Nephron progenitor cell (in vitro differentiated cells): ENCODE measurements at regions not wholly inside any gene's neighbourhood (a gene's known extent, or its start where the extent isn't known, plus 50 kb on each side); places are given as distances from the start of the nearest gene placed in this dataset.
"Not testable (repeated sequence)": the region's sequence is repeated elsewhere in the genome, so short reads cannot be mapped to it uniquely, and the experiment has no call there.

ENCODE experiments used
- DNase-seq: peaks from one replicate; pipeline ENCODE4 v3.0.0; 2021
- H3K27ac Mint-ChIP-seq: 2 replicates; pipeline ENCODE4 v1.8.0; 2021; ENCODE audit warnings: mild to moderate bottlenecking, moderate library complexity, mixed read lengths
- H3K27me3 Mint-ChIP-seq: 2 replicates; pipeline ENCODE4 v1.8.0; 2021; ENCODE audit warnings: mild to moderate bottlenecking, low read depth, mixed read lengths; ENCODE audit not compliant: poor library complexity
- H3K36me3 Mint-ChIP-seq: 2 replicates; pipeline ENCODE4 v1.8.0; 2021; ENCODE audit warnings: low read depth, mixed read lengths
- H3K4me1 Mint-ChIP-seq: 2 replicates; pipeline ENCODE4 v1.8.0; 2021; ENCODE audit warnings: mixed read lengths
- H3K4me3 Mint-ChIP-seq: 2 replicates; pipeline ENCODE4 v1.8.0; 2021; ENCODE audit warnings: mild to moderate bottlenecking, moderate library complexity, mixed read lengths
- H3K9me3 Mint-ChIP-seq: 2 replicates; pipeline ENCODE4 v1.8.0; 2021; ENCODE audit warnings: mild to moderate bottlenecking, moderate library complexity, mixed read lengths
- CTCF ChIP-seq: fragments of 200-600 bp; sonication (generic); IDR thresholded peaks from 2 replicates; pipeline ENCODE4 v1.5.0; 2021; ENCODE audit warnings: antibody characterized with exemption

- peaks cover 65% of the 10 kb centered on the region for H3K9me3 Mint-ChIP-seq
- H3K36me3 Mint-ChIP-seq, H3K27me3 Mint-ChIP-seq, DNase-seq, H3K4me1 Mint-ChIP-seq, H3K4me3 Mint-ChIP-seq, H3K27ac Mint-ChIP-seq: not testable (repeated sequence)
Measured at GRCh38 chr9:64130325-64130724, 1154.7 kb downstream of the FOXD4L5 start.

- TF ChIP-seq CTCF: no peak
- H3K4me3 Mint-ChIP-seq: no peak overlapping the region
Measured at GRCh38 chr9:64128572-64128971, 1156.4 kb downstream of the FOXD4L5 start.

GRCh38 chr9:64121602-64122001, 1163.4 kb downstream of the FOXD4L5 start:
- not testable (repeated sequence) for H3K27ac Mint-ChIP-seq, H3K4me1 Mint-ChIP-seq, H3K27me3 Mint-ChIP-seq, H3K36me3 Mint-ChIP-seq, DNase-seq, H3K4me3 Mint-ChIP-seq
- peaks cover 76% of the 10 kb centered on the region for H3K9me3 Mint-ChIP-seq

More at GRCh38 chr9:64128572-64128971, 1156.4 kb downstream of the FOXD4L5 start:
- Mint-ChIP-seq H3K27me3 (peaks cover 2% of the 10 kb centered on the region), H3K9me3 (peaks cover 65% of the 10 kb centered on the region), H3K36me3 (no peaks in the 10 kb centered on the region), H3K4me1 (no peaks in the 10 kb centered on the region), H3K27ac (no peak overlapping the region)
- no peak for DNase-seq

GRCh38 chr9:64117329-64117728, 1167.7 kb downstream of the FOXD4L5 start:
- not testable (repeated sequence) for H3K4me1 Mint-ChIP-seq, DNase-seq, H3K4me3 Mint-ChIP-seq, H3K27me3 Mint-ChIP-seq, H3K27ac Mint-ChIP-seq, H3K36me3 Mint-ChIP-seq
- H3K9me3 Mint-ChIP-seq: peaks cover 52% of the 10 kb centered on the region

- H3K27ac Mint-ChIP-seq, DNase-seq, H3K4me1 Mint-ChIP-seq, H3K27me3 Mint-ChIP-seq, H3K4me3 Mint-ChIP-seq, H3K36me3 Mint-ChIP-seq: not testable (repeated sequence)
- peaks cover 59% of the 10 kb centered on the region for H3K9me3 Mint-ChIP-seq
Measured at GRCh38 chr9:64107867-64108266, 1177.1 kb downstream of the FOXD4L5 start.

- not testable (repeated sequence) for H3K4me3 Mint-ChIP-seq, DNase-seq, H3K4me1 Mint-ChIP-seq, H3K27ac Mint-ChIP-seq, H3K36me3 Mint-ChIP-seq, H3K27me3 Mint-ChIP-seq
- H3K9me3 Mint-ChIP-seq: peaks cover 65% of the 10 kb centered on the region
Measured at GRCh38 chr9:64107211-64107610, 1177.8 kb downstream of the FOXD4L5 start.

GRCh38 chr9:64105193-64105592, 1179.8 kb downstream of the FOXD4L5 start:
- H3K36me3 Mint-ChIP-seq, DNase-seq, H3K27ac Mint-ChIP-seq, H3K4me3 Mint-ChIP-seq, H3K27me3 Mint-ChIP-seq, H3K4me1 Mint-ChIP-seq: not testable (repeated sequence)
- H3K9me3 Mint-ChIP-seq: peaks cover 77% of the 10 kb centered on the region

GRCh38 chr9:64101504-64101903, 1183.5 kb downstream of the FOXD4L5 start:
- H3K9me3 Mint-ChIP-seq: peaks cover 80% of the 10 kb centered on the region
- H3K4me3 Mint-ChIP-seq, H3K4me1 Mint-ChIP-seq, H3K27me3 Mint-ChIP-seq, H3K27ac Mint-ChIP-seq, H3K36me3 Mint-ChIP-seq, DNase-seq: not testable (repeated sequence)

GRCh38 chr9:64100571-64101155, 1184.3 kb downstream of the FOXD4L5 start:
- not testable (repeated sequence) for H3K27me3 Mint-ChIP-seq, H3K27ac Mint-ChIP-seq, H3K36me3 Mint-ChIP-seq, H3K4me1 Mint-ChIP-seq, H3K4me3 Mint-ChIP-seq, DNase-seq
- peaks cover 78% of the 10 kb centered on the region for H3K9me3 Mint-ChIP-seq

GRCh38 chr9:64085998-64086397, 1199.0 kb downstream of the FOXD4L5 start:
- H3K9me3 Mint-ChIP-seq: peaks cover 35% of the 10 kb centered on the region
- not testable (repeated sequence) for H3K4me1 Mint-ChIP-seq, DNase-seq, H3K36me3 Mint-ChIP-seq, H3K27ac Mint-ChIP-seq, H3K4me3 Mint-ChIP-seq, H3K27me3 Mint-ChIP-seq

- DNase-seq, H3K4me1 Mint-ChIP-seq: not testable (repeated sequence)
Measured at GRCh38 chr9:64071358-64072253, 1213.4 kb downstream of the FOXD4L5 start.

GRCh38 chr9:64070611-64071357, 1214.2 kb downstream of the FOXD4L5 start:
- H3K36me3 Mint-ChIP-seq, H3K27me3 Mint-ChIP-seq, H3K4me1 Mint-ChIP-seq, DNase-seq, H3K27ac Mint-ChIP-seq, H3K4me3 Mint-ChIP-seq: not testable (repeated sequence)
- H3K9me3 Mint-ChIP-seq: peaks cover 42% of the 10 kb centered on the region

More at GRCh38 chr9:64071358-64072253, 1213.4 kb downstream of the FOXD4L5 start:
- not testable (repeated sequence) for H3K4me3 Mint-ChIP-seq, H3K36me3 Mint-ChIP-seq, H3K27ac Mint-ChIP-seq, H3K27me3 Mint-ChIP-seq
- H3K9me3 Mint-ChIP-seq: peaks cover 45% of the 10 kb centered on the region

GRCh38 chr9:64070083-64070482, 1214.9 kb downstream of the FOXD4L5 start:
- not testable (repeated sequence) for H3K27ac Mint-ChIP-seq, H3K27me3 Mint-ChIP-seq, H3K36me3 Mint-ChIP-seq, H3K4me1 Mint-ChIP-seq, DNase-seq, H3K4me3 Mint-ChIP-seq
- peaks cover 45% of the 10 kb centered on the region for H3K9me3 Mint-ChIP-seq
